T-helper 2 cell treated with Interferon-gamma antibody and Interleukin-4, amounts not matched to agents 5 μg/mL and 100 μg/mL, for 36 hours (primary cell): ENCODE measurements at regions not wholly inside any gene's neighbourhood (a gene's known extent, or its start where the extent isn't known, plus 50 kb on each side); places are given as distances from the start of the nearest gene placed in this dataset.
"Not testable (repeated sequence)": the region's sequence is repeated elsewhere in the genome, so short reads cannot be mapped to it uniquely, and the experiment has no call there.

Source experiments
- DNase-seq: peaks from one replicate; pipeline ENCODE4 v3.0.0; 2021; ENCODE audit warnings: low spot score
- H3K27ac Mint-ChIP-seq: one replicate; pipeline ENCODE4 v1.8.0; 2021; ENCODE audit warnings: mild to moderate bottlenecking, mixed read lengths
- H3K27me3 Mint-ChIP-seq: one replicate; pipeline ENCODE4 v1.8.0; 2021; ENCODE audit warnings: low read depth, mixed read lengths
- H3K36me3 Mint-ChIP-seq: one replicate; pipeline ENCODE4 v1.8.0; 2021; ENCODE audit warnings: low read depth, mixed read lengths
- H3K4me1 Mint-ChIP-seq: one replicate; pipeline ENCODE4 v1.8.0; 2021; ENCODE audit warnings: low read depth, mixed read lengths
- H3K4me3 Mint-ChIP-seq: one replicate; pipeline ENCODE4 v1.8.0; 2022; ENCODE audit warnings: mild to moderate bottlenecking, moderate library complexity, mixed read lengths
- H3K9me3 Mint-ChIP-seq: one replicate; pipeline ENCODE4 v1.8.0; 2021; ENCODE audit warnings: mixed read lengths

- H3K27me3 Mint-ChIP-seq, result no peaks in the 10 kb centered on the region
- no peaks in the 10 kb centered on the region for H3K36me3 Mint-ChIP-seq
- no peaks in the 10 kb centered on the region for H3K4me1 Mint-ChIP-seq
- DNase-seq, result no peak
- peaks cover 40% of the 10 kb centered on the region for H3K9me3 Mint-ChIP-seq
- no peak overlapping the region for H3K4me3 Mint-ChIP-seq
- no peak overlapping the region for H3K27ac Mint-ChIP-seq
These were observed 508.1 kb downstream of the TMEM135 start for GRCh38 chr11:87545858-87546257.

DNA sequence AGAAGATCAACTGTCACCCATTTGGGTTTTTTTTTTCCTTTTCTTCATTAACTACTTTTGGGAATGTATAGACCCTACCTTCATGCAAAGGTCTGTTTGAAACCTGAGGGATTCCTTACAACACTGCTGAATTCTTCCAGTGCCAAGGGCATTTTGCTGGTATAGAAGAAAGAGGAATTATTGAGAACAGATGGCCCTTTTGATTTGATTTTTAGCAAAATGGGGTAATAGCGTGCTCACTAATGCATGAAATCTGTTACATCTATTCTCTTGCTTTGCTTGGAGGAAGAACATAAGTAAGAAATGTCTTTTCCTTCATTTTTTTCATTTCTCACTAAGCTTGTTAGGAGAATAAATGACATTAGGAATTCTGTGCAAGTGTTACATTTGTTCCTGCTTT is 501.9 kb downstream of the TMEM135 start:
- H3K4me3 Mint-ChIP-seq, result no peak overlapping the region
- no peak for DNase-seq
- no peaks in the 10 kb centered on the region for H3K36me3 Mint-ChIP-seq
- no peaks in the 10 kb centered on the region for H3K27me3 Mint-ChIP-seq
- peaks cover 14% of the 10 kb centered on the region for H3K9me3 Mint-ChIP-seq
- H3K4me1 Mint-ChIP-seq, result no peaks in the 10 kb centered on the region
- H3K27ac Mint-ChIP-seq, result no peak overlapping the region

DNA sequence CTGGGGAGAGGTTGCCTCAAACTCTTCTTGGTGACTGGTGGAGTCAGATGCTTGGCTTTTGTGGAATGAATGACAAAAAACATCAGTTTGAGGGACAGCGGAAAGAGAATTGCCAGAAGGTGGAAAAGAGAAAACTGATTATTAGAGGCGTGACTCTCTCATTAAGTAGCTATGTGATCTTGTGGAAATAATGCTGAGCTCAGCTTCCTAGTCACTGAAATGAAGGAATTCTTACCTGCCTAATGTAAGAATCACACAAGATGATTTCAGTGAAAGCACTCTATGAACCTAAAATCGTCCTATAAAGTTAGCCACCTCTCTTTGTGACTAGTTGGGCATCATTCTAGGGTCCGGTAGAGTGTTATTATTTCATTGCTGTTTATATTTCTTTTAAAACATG is 498.8 kb downstream of the TMEM135 start:
- no peak for DNase-seq
- Mint-ChIP-seq H3K27me3 (no peaks in the 10 kb centered on the region), H3K27ac (no peak overlapping the region), H3K4me1 (no peaks in the 10 kb centered on the region), H3K9me3 (peaks cover 2% of the 10 kb centered on the region), H3K4me3 (no peak overlapping the region), H3K36me3 (no peaks in the 10 kb centered on the region)

DNA sequence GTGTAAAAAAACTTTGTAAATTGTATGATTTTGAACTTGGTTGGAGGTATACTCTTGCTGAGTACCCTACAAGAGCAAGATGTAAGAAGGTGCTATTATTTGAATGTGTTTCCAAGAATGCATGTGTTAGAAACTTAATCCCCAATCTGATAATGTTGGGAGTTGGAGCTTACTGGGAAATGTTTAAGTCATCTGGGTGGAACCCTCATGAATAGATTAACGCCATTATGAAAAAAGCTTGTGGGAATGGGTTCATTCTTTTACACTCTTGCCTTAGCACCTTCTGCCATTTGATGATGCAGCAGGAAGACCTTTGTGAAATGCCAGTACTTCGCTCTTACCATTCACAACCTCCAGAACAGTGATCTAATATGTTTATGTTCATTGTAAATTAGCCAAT is 498.3 kb downstream of the TMEM135 start:
- H3K27me3 Mint-ChIP-seq, result no peaks in the 10 kb centered on the region
- no peaks in the 10 kb centered on the region for H3K4me1 Mint-ChIP-seq
- DNase-seq, result no peak
- H3K4me3 Mint-ChIP-seq, result no peak overlapping the region
- no peaks in the 10 kb centered on the region for H3K9me3 Mint-ChIP-seq
- no peaks in the 10 kb centered on the region for H3K36me3 Mint-ChIP-seq
- no peak overlapping the region for H3K27ac Mint-ChIP-seq

GRCh38 chr11:87535513-87535912 is 497.8 kb downstream of the TMEM135 start:
- Mint-ChIP-seq H3K9me3 (no peaks in the 10 kb centered on the region), H3K4me3 (no peak overlapping the region), H3K27me3 (no peaks in the 10 kb centered on the region), H3K36me3 (no peaks in the 10 kb centered on the region), H3K4me1 (no peaks in the 10 kb centered on the region), H3K27ac (no peak overlapping the region)
- DNase-seq, result no peak

DNA sequence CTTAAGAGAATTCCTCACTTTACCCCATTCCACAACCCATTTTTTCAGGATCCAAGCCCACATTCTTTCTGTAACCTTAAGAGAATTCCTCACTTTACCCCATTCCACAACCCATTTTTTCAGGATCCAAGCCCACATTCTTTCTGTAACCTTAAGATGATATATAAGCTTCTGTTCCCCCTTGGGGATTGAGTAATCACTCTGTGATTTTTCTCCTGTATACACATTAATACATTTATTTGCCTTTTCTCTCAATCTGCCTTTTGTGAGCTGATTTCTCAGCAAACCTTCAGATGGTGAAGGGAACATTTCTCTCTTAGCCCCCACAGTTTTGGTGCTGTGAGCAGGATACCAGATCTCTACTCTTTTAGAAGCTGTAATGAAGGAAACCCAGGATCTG is 494.1 kb downstream of the TMEM135 start:
- not testable (repeated sequence) for H3K9me3 Mint-ChIP-seq, H3K4me3 Mint-ChIP-seq, H3K27me3 Mint-ChIP-seq, H3K4me1 Mint-ChIP-seq, H3K36me3 Mint-ChIP-seq, H3K27ac Mint-ChIP-seq, DNase-seq

DNA sequence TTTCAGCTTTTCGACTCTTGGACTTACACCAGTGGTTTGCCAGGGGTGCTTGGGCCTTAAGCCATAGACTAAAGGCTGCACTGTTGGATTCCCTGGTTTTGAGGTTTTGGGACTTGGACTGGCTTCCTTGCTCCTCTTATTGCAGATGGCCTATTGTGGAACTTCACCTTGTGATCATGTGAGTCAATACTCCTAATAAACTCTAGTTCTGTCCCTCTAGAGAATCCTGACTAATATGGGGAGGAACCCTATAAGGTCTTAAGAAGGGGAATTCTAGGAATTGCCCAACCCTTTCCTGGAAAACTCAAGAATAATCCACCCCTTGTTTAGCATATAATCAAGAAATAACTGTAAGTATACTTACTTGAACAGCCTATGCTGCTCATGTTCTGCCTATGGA is 491.8 kb downstream of the TMEM135 start:
- Mint-ChIP-seq H3K36me3 (no peaks in the 10 kb centered on the region), H3K4me1 (no peaks in the 10 kb centered on the region), H3K9me3 (no peaks in the 10 kb centered on the region), H3K4me3 (no peak overlapping the region), H3K27ac (no peak overlapping the region), H3K27me3 (no peaks in the 10 kb centered on the region)
- DNase-seq, result no peak

DNA sequence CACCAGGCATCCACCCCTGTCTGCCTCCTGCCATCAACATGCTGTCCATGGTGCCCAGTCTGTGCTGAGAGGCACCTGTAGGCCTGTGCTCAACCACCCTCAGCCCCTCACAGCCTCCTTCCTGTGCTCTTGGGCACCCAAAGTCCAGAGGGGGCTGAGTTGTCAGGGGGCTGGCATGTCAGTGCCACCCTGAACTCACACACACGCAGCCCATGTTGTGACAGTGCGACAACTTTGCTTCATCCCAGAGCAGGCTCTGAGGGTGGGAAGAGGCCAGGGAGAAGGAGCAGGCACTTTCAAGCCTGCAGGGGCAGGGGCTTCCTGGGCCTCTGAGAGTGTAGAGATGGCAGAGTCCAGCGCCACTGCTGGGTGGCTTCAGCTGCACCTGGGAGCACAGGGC is 491.0 kb downstream of the TMEM135 start:
- no peak for DNase-seq
- no peaks in the 10 kb centered on the region for H3K36me3 Mint-ChIP-seq
- H3K27ac Mint-ChIP-seq, result no peak overlapping the region
- H3K9me3 Mint-ChIP-seq, result no peaks in the 10 kb centered on the region
- H3K4me3 Mint-ChIP-seq, result no peak overlapping the region
- H3K27me3 Mint-ChIP-seq, result no peaks in the 10 kb centered on the region
- no peaks in the 10 kb centered on the region for H3K4me1 Mint-ChIP-seq

DNA sequence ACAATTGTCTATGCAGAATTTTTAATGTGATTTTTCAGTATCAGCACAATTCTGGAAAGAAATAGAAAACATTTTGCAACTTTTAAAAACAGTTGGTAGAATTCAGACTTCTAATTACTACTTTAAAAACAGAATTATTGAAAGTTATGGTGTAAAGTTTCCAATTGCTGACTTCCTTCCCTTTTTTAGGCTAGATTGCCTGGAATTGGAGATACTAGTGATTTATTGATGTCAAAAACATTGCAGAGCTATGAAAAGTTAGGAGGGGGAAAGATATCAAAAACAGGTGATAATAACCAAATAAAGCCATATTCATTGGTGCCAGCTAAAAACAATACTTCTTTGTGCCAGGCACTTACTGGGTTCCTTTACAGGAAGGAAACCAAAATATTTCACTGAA is 485.5 kb downstream of the TMEM135 start:
- no peaks in the 10 kb centered on the region for H3K36me3 Mint-ChIP-seq
- H3K27ac Mint-ChIP-seq, result no peak overlapping the region
- no peaks in the 10 kb centered on the region for H3K27me3 Mint-ChIP-seq
- H3K4me1 Mint-ChIP-seq, result no peaks in the 10 kb centered on the region
- H3K9me3 Mint-ChIP-seq, result no peaks in the 10 kb centered on the region
- no peak for DNase-seq
- H3K4me3 Mint-ChIP-seq, result no peak overlapping the region

DNA sequence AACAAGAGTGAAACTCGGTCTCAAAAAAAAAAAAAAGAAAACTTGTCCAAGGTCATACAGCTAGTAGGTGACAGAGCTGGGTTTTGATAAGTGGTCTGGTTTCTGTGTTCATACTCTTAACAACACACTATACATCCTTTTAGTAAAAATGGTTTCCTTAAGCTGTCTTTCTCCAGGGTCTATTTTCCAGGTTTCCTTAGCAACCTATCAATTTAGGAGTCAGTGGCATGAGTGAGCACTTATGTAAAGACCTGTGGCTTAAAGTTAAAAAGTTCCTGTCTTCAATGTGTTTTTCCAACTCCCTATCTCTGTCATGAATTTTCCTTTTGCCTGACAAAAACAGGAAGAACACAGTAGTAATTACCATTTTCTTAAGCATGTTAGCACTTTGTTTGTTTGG is 480.5 kb downstream of the TMEM135 start:
- Mint-ChIP-seq H3K36me3 (no peaks in the 10 kb centered on the region), H3K27me3 (no peaks in the 10 kb centered on the region), H3K9me3 (no peaks in the 10 kb centered on the region), H3K4me3 (no peak overlapping the region), H3K4me1 (no peaks in the 10 kb centered on the region), H3K27ac (no peak overlapping the region)
- no peak for DNase-seq

GRCh38 chr11:87517351-87517750 is 479.6 kb downstream of the TMEM135 start:
- DNase-seq, result no peak
- Mint-ChIP-seq H3K4me1 (no peaks in the 10 kb centered on the region), H3K36me3 (no peaks in the 10 kb centered on the region), H3K27me3 (no peaks in the 10 kb centered on the region), H3K27ac (no peak overlapping the region), H3K4me3 (no peak overlapping the region), H3K9me3 (no peaks in the 10 kb centered on the region)

DNA sequence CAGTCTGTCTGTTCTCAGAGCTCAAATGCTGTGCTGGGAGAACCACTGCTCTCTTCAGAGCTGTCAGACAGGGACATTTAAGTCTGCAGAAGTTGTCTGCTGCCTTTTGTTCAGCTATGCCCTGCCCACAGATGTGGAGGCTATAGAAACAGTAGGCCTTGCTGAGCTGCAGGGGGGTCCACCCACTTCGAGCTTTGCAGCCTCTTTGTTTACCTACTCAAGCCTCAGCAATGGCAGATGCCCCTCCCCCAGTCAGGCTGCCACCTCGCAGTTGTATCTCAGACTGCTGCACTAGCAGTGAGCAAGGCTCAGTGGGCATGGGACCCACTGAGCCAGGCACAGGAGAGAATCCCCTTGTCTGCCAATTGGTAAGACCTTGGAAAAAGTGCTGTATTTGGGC is 470.0 kb downstream of the TMEM135 start:
- H3K4me3 Mint-ChIP-seq, H3K4me1 Mint-ChIP-seq, H3K9me3 Mint-ChIP-seq, H3K27ac Mint-ChIP-seq, DNase-seq, H3K36me3 Mint-ChIP-seq, H3K27me3 Mint-ChIP-seq: not testable (repeated sequence)

DNA sequence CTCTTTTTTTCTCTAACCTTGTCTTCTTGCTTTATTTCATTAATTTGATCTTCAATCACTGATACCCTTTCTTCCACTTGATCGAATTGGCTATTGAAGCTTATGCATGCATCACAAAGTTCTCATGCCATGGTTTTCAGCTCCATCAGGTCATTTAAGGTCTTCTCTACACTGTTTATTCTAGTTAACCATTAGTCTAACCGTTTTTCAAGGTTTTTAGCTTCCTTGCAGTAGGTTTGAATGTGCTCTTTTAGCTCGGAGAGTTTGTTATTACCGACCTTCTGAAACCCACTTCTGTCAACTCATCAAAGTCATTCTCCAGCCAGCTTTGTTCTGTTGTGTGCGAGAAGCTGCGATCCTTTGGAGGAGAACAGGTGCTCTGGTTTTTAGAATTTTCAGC is 469.2 kb downstream of the TMEM135 start:
- H3K27ac Mint-ChIP-seq, H3K9me3 Mint-ChIP-seq, DNase-seq, H3K36me3 Mint-ChIP-seq, H3K27me3 Mint-ChIP-seq, H3K4me3 Mint-ChIP-seq, H3K4me1 Mint-ChIP-seq: not testable (repeated sequence)

DNA sequence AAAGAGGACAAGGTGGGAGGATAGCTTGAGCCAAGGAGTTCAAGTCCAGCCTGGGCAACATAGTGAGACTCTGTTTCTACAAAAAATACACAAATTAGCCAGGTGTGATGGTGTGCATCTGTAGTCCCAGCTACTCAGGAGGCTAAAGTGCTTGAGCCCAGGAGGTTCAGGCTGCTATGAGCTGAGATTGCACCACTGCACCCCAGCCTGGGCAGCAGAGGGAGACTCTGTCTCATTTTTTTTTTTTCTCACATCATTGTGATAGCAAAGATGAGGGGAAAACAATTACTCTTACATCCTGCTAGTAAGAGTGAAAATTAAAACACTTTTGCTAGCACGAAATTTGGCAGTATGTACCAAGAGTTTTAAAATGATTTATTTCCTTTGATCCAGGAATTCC is 463.7 kb downstream of the TMEM135 start:
- Mint-ChIP-seq H3K4me3 (no peak overlapping the region), H3K36me3 (no peaks in the 10 kb centered on the region), H3K9me3 (no peaks in the 10 kb centered on the region), H3K4me1 (no peaks in the 10 kb centered on the region), H3K27ac (no peak overlapping the region), H3K27me3 (no peaks in the 10 kb centered on the region)
- no peak for DNase-seq

- not testable (repeated sequence) for H3K27me3 Mint-ChIP-seq, DNase-seq, H3K4me1 Mint-ChIP-seq, H3K27ac Mint-ChIP-seq, H3K4me3 Mint-ChIP-seq, H3K9me3 Mint-ChIP-seq, H3K36me3 Mint-ChIP-seq
These were observed 457.2 kb downstream of the TMEM135 start for GRCh38 chr11:87494936-87495335.

DNA sequence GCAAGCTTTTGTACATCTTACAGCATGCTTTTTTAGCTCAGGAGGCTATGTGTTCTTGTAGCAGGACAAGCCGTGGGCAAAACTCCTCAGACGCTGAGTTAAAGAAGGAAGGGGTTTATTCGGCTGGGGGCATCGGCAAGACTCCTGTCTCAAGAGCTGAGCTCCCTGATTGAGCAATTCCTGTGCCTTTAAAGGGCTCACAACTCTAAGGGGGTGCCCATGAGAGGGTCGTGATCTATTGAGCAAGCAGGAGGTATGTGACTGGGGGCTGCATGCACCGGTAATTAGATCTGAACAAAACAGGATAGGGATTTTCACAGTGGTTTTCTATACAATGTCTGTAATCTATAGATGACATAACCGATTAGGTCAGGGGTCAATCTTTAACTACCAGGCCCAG is 456.3 kb downstream of the TMEM135 start:
- not testable (repeated sequence) for H3K36me3 Mint-ChIP-seq, H3K9me3 Mint-ChIP-seq, H3K4me3 Mint-ChIP-seq, DNase-seq, H3K27ac Mint-ChIP-seq, H3K27me3 Mint-ChIP-seq, H3K4me1 Mint-ChIP-seq
